Psoas muscle (tissue), 7 donors: ENCODE measurements at regions not wholly inside any gene's neighbourhood (a gene's known extent, or its start where the extent isn't known, plus 50 kb on each side); places are given as distances from the start of the nearest gene placed in this dataset.

Experiments
- ATAC-seq, 4 donors: fragments of 200-7000 bp; cut with Tn5 transposase; one replicate each; pipeline ENCODE4 v1.9.1; 2020; ENCODE audit warnings: moderate library complexity in 3 of 4, mild to moderate bottlenecking in 2 of 4
- DNase-seq, 2 donors: peaks; one replicate each; pipeline ENCODE4 v3.0.0-alpha.2; 2020
- H3K27ac ChIP-seq: fragments of 200-600 bp; one replicate; pipeline ENCODE4 v1.8.0; 2022
- H3K27me3 ChIP-seq, 3 donors: fragments of 200-600 bp in 1 of 3; one replicate each; pipeline versions ENCODE4 v1.6.1 to v1.8.0; 2013 to 2022; ENCODE audit warnings: low read length in 2 of 3, mild to moderate bottlenecking in 2 of 3, moderate library complexity in 1 of 3; ENCODE audit not compliant: insufficient read depth in 3 of 3
- H3K36me3 ChIP-seq, 2 donors: fragments of 200-600 bp in 1 of 2; one replicate each; pipeline versions ENCODE4 v1.6.1 to v1.8.0; 2013 to 2022; ENCODE audit warnings: low read depth in 1 of 2, mild to moderate bottlenecking in 1 of 2, moderate library complexity in 1 of 2; ENCODE audit not compliant: insufficient read depth in 1 of 2
- H3K4me1 ChIP-seq: fragments of 200-600 bp; one replicate; pipeline ENCODE4 v1.8.0; 2022
- H3K4me3 ChIP-seq: fragments of 200-600 bp; one replicate; pipeline ENCODE4 v1.8.0; 2022; ENCODE audit warnings: mild to moderate bottlenecking
- H3K9me3 ChIP-seq: fragments of 200-600 bp; one replicate; pipeline ENCODE4 v1.8.0; 2022
- CTCF ChIP-seq: fragments of 200-600 bp; IDR thresholded peaks from one replicate; pipeline ENCODE4 v1.8.0; 2022; ENCODE audit warnings: antibody characterized with exemption
- WGBS, 3 donors: extraction: QIAGEN DNeasy Blood & Tissue Kit; methylation state at CpG; one replicate each; pipeline versions ENCODE4 v1.1.6 to v1.1.7; 2013; 5-methylcytosine and 5-hydroxymethylcytosine counted together
- intact Hi-C, 2 donors: fragments of 100-400 bp; cut with DNase I; formaldehyde crosslinking; loops; one replicate each; pipeline versions ENCODE4 v1.11.0 to v1.14.2; 2022
- donor health status: healthy with polysubstance abuse.
- donor health status: DM: no; HTN: no; CAD: no; lungs with moderate emphysema.
- donor health status: Bipolar disorder and iron deficiency.
- donor health status: healthy.
- donor health status: DM: yes; HTN: yes; CAD: no.
- donor health status: DM: no; HTN: no; CAD: no.
- donor health status: DM: yes; HTN: yes; CAD: no.

DNA sequence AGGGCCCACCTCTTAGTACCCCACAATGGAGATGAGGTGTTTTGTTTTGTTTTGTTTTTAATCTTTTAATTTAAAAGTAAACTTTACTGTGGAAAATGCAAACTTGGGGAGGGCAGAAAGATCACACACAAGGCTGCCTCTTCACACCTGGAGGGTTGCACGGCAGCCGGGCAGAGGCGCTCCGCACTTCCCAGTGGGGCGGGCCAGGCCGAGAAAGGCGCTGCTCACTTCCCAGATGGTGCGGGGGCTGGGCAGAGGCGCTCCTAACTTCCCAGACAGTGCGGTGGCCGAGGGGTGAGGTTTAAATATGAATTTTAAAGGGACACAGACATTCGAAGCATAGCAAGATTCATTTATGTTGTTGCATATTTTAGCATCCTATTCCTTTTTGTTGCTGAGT, 235.9 kb upstream of the MTPN start:
- Histone ChIP-seq H3K9me3 (no peaks in the 10 kb centered on the region), H3K4me1 (no peaks in the 10 kb centered on the region), H3K27ac (no peak overlapping the region), H3K36me3 (no peaks in the 10 kb centered on the region), H3K27me3 (no peaks in the 10 kb centered on the region), H3K4me3 (no peak overlapping the region)
- DNase-seq (no peak), ATAC-seq (no peak)
- intact Hi-C loops, result no loop called here
- 87 to 89% (median 89%) methylated on average over 12 of the region's 12 CpGs for WGBS, 3 donors
- no peak for TF ChIP-seq CTCF

DNA sequence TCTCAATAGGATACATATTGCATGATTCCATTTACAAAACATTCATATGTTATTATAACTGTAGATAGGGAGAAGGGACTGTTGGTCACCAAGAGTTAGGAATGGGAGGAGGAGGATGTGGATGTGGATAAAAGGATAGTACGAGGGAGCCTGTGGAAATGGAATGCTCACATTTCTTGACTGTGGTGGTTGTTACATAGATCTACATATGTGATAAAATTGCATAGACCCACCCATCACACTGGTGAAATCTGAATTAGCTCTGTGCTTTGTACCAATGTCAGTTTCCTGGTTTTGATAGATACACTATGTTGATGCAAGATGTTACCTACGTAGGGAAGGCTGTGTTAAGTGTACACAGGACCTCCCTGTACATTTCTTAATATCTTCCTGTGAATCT, 233.5 kb upstream of the MTPN start:
- Histone ChIP-seq H3K27ac (no peak overlapping the region), H3K4me3 (no peak overlapping the region), H3K36me3 (no peaks in the 10 kb centered on the region), H3K9me3 (no peaks in the 10 kb centered on the region), H3K27me3 (no peaks in the 10 kb centered on the region), H3K4me1 (no peaks in the 10 kb centered on the region)
- intact Hi-C loops, result no loop called here
- ATAC-seq (no peak), DNase-seq (no peak)
- TF ChIP-seq CTCF, result no peak
- 64 to 78% (median 64%) methylated on average over 2 of the region's 2 CpGs for WGBS, 3 donors

DNA sequence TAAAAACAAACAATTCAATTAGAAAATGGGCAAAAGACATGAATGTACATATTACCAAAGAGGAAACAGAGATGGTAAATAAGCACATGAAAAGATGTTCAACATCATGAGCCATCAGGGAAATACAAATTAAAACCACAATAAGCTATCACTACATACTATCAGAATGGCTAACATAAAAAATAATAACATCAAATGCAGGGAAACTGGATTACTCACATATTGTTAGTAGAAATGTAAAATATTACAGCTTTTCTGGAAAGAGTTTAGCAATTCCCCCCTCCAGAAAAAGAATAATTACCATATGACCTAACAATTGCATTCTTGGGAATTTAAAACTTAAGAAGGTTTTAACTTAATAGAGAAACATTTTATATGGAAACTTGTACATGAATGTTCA, 232.9 kb upstream of the MTPN start:
- no peak overlapping the region for H3K4me3 ChIP-seq
- H3K4me1 ChIP-seq, result no peaks in the 10 kb centered on the region
- intact Hi-C loops, result no loop called here
- no peaks in the 10 kb centered on the region for H3K36me3 ChIP-seq
- no peak overlapping the region for H3K27ac ChIP-seq
- no peaks in the 10 kb centered on the region for H3K9me3 ChIP-seq
- ATAC-seq (no peak), DNase-seq (no peak)
- no peak for TF ChIP-seq CTCF
- H3K27me3 ChIP-seq, result no peaks in the 10 kb centered on the region

GRCh38 chr7:136205956-136206355, 228.8 kb upstream of the MTPN start:
- DNase-seq (no peak), ATAC-seq (no peak)
- Histone ChIP-seq H3K4me3 (no peak overlapping the region), H3K36me3 (no peaks in the 10 kb centered on the region), H3K4me1 (no peaks in the 10 kb centered on the region), H3K27me3 (no peaks in the 10 kb centered on the region), H3K27ac (no peak overlapping the region), H3K9me3 (no peaks in the 10 kb centered on the region)
- no peak for TF ChIP-seq CTCF
- 63 to 81% (median 69%) methylated on average over 1 of the region's 1 CpG for WGBS, 3 donors
- intact Hi-C loops, result no loop called here

DNA sequence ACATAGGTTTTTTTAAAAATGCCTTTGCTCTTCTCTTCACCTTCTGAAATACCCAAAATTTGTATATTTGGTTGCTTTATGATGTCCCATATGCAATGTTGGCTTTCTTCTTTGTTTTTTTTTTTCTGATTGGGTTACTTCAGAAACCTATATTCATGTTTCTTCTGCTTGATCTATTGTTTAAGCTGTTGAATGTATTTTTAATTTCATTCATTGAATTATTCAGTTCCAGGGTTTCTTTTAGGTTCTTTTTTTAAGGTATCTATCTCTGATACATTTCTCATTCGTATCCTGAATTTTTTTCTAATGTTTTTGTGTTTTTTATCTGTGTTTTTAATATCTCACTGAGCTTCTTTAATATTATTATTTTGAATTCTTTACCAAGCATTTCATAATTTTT, 221.0 kb upstream of the MTPN start:
- Histone ChIP-seq H3K4me1 (no peaks in the 10 kb centered on the region), H3K27ac (no peak overlapping the region), H3K36me3 (no peaks in the 10 kb centered on the region), H3K9me3 (peaks cover 12% of the 10 kb centered on the region), H3K4me3 (no peak overlapping the region), H3K27me3 (no peaks in the 10 kb centered on the region)
- no peak for TF ChIP-seq CTCF
- intact Hi-C loops, result no loop called here
- DNase-seq (no peak), ATAC-seq (no peak)
- WGBS, 3 donors, result 47 to 49% (median 47%) methylated on average over 1 of the region's 1 CpG
